SK-N-MC (cell line): ENCODE measurements at regions not wholly inside any gene's neighbourhood (a gene's known extent, or its start where the extent isn't known, plus 50 kb on each side); places are given as distances from the start of the nearest gene placed in this dataset.
A peak's percentile ranks its signal among the peaks of the same experiment; 100 is the strongest.
"Not testable (repeated sequence)": the region's sequence is repeated elsewhere in the genome, so short reads cannot be mapped to it uniquely, and the experiment has no call there.

ENCODE experiments used
- DNase-seq: peaks from one replicate; pipeline ENCODE4 v3.0.0-alpha.2; 2011; ENCODE audit warnings: low read depth, low spot score
- H3K27ac ChIP-seq: fragments of 200-600 bp; sonication (generic); 2 replicates; pipeline ENCODE4 v1.5.1; 2016; ENCODE audit warnings: mixed run types
- H3K36me3 ChIP-seq: fragments of 200-600 bp; sonication (generic); 2 replicates; pipeline ENCODE4 v1.6.1; 2017; ENCODE audit warnings: antibody characterized with exemption, low read length, mixed read lengths; ENCODE audit not compliant: insufficient read depth
- H3K4me3 ChIP-seq: fragments of 200-600 bp; sonication (generic); 2 replicates; pipeline ENCODE4 v1.5.1; 2016
- H3K9ac ChIP-seq: fragments of 200-600 bp; sonication (generic); 2 replicates; pipeline ENCODE4 v1.8.0; 2017; ENCODE audit warnings: mixed run types, mixed read lengths; ENCODE audit not compliant: insufficient read length
- H3K9me3 ChIP-seq: fragments of 200-600 bp; sonication (generic); 2 replicates; pipeline ENCODE4 v1.6.1; 2017; ENCODE audit warnings: low read depth, mild to moderate bottlenecking, antibody characterized with exemption, low read length, moderate library complexity, mixed read lengths

DNA sequence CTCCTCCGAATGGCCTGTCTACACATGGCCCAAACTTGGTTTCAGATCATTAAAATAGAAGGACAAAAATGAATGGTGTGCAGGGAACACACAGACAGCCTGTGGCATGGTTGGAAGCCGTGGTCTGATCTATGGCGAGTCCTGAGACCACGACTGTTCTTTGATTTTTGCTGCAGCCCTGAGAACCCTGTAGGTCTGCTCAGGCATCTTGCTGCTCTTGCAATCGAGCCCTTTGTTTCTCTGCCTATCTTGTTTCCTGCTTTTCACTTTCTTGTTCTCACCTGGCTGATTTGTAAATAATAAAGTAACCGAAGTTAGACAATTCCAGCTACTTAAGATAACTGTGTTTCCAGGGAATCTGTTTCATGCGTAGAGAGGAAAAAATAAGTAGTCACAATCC, 54.1 kb upstream of the NBPF9 start:
- not testable (repeated sequence) for H3K9me3 ChIP-seq, DNase-seq, H3K27ac ChIP-seq, H3K9ac ChIP-seq, H3K36me3 ChIP-seq, H3K4me3 ChIP-seq

DNA sequence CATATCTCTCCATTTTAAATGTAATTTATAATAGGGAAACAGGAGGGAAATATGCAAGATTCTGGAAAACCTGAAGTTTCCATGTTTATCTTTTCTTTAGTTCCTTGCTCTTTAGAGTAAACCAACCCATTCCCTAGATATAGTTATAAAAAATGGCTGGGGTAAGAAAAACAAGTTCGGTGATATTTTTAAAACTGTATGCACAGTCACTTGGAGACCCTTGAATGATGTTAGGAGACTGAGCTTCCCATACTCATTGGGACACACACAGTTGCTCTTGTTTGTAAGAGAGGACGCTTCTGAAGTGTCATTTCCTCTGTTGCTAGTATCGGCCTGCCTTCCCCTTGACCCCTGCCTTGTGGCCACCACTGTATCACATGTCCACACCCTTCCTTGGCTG, 55.0 kb upstream of the NBPF9 start:
- H3K36me3 ChIP-seq, H3K27ac ChIP-seq, H3K4me3 ChIP-seq, H3K9me3 ChIP-seq, H3K9ac ChIP-seq, DNase-seq: not testable (repeated sequence)

DNA sequence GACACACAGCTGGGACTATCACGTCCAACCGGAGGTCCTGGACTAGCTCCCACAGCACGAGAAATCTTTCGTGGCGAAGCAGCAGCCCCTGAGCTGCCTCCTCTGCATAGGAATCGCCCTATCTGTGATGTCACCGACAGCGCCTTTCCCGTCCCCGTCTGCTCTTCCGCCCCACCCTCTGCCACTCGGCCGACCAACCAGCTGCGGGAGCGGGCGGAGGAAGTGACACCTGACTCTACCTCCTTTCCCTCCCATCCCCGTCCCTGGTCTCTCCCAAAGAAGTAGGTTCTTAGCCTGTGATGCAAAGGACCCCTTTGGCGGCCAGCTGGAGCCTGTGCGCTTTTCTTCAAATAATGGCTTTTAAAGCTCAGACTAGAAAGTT, 59.7 kb upstream of the NBPF9 start:
- H3K27ac ChIP-seq, H3K9me3 ChIP-seq, H3K9ac ChIP-seq, H3K36me3 ChIP-seq, DNase-seq, H3K4me3 ChIP-seq: not testable (repeated sequence)

DNA sequence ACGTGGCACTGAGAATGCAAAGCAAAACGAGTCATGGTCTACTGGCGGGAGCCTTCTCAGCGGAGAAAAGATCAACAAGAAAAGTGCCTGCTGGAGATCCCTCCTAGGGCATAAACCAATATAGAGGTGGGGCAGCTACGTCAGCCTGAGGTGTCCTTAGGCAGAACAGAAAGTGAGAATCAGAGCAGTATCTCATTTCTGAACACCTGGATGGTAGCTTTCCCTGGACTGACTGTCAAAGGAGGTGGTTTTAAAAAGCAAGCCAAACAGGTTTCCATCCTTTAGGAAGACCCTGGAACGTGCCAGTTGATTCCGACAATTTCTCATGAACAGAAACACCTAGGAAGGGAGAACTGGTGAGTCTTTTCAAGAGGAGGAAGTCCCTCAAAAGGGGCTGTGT, 71.4 kb upstream of the NBPF9 start:
- H3K27ac ChIP-seq, H3K9ac ChIP-seq, H3K36me3 ChIP-seq, DNase-seq, H3K4me3 ChIP-seq, H3K9me3 ChIP-seq: not testable (repeated sequence)

DNA sequence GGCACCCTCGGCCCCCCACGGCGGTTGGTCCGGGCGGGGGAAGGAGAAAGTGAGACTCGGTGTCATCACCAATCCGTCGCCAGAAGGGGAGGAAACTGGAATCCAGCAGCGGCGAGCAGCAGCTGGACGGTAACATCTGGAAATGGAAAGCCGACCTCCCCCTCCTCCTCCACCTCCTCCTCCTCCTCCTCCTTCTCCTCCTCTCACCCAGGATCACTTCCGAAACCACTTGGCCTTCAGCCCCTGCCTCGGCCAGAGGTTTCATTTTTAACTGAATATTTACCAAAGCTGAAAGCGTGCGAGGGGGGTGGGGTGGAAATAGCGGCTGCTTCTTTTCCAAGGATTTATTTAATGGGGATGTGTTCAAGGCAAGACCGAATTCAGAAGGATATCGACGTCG, 72.5 kb upstream of the NBPF9 start:
- not testable (repeated sequence) for DNase-seq, H3K9ac ChIP-seq, H3K36me3 ChIP-seq, H3K27ac ChIP-seq, H3K9me3 ChIP-seq, H3K4me3 ChIP-seq

DNA sequence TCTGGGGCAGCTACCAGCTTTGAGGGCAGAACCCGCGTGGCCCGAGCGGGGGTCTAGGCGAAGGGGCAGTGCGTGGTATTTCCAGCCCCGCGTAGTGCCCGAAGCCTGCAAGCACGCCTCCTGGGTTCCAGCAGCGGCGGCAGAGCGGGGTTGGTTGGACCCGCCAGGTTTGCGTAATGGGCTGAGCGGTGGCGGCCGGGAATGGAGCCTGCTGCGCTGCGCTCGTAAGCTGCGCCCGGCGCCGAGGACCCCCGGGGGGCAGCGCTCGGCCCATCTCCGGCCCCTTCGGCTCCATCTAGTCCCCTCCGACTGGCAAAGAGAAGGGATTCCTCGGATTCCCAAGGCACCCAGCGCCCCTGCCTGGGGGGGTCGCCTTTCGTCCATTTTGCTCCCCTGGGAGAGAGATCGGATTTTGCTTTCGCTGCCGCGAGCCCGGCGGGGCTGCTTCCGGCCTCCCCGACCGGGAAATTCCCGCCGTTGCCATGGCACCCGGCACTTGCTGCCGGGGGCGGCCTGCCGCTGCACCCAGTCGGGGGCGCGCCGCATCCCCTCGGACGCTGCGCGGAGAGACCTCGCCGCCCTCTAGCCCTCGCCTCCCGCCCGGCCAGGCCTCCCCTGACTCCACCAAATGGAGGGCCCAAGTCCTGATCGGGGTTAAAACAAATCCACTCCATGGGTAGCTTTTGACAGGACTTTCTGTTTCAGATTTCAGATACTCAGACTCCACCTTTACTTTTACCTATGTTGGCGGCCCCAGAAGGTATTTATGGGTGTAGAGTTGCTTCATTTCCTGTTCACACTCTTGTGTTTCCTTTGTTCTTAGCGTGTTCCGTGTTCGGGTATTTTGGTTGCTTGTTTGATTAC, 73.3 kb upstream of the NBPF9 start:
- not testable (repeated sequence) for DNase-seq, H3K9ac ChIP-seq, H3K9me3 ChIP-seq, H3K36me3 ChIP-seq
- peak overlapping the region; percentile 73 for H3K4me3 ChIP-seq
- 0 out of 2 replicates have a peak overlapping the region, but pooled peaks have one; percentile 46 for H3K27ac ChIP-seq

DNA sequence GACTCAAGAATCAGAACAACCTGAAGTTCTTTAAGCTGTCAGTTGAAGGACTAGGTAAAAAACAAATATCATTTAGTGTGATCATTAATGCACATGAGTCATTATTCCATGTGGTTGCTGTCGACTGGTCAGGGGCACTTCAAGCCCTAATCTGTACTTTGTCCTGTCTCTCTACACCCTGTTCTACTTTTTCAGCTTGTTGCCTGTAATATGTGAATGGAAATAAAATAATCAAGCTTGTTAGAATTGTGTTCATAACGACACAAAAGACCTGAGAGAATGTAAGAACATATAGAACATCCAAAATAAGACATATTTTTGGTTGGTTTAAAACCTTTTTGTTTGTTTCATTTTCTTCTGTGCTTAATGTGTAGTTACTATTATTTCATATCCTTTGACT, 87.4 kb upstream of the NBPF9 start:
- H3K9me3 ChIP-seq, H3K27ac ChIP-seq, DNase-seq, H3K9ac ChIP-seq, H3K4me3 ChIP-seq, H3K36me3 ChIP-seq: not testable (repeated sequence)

DNA sequence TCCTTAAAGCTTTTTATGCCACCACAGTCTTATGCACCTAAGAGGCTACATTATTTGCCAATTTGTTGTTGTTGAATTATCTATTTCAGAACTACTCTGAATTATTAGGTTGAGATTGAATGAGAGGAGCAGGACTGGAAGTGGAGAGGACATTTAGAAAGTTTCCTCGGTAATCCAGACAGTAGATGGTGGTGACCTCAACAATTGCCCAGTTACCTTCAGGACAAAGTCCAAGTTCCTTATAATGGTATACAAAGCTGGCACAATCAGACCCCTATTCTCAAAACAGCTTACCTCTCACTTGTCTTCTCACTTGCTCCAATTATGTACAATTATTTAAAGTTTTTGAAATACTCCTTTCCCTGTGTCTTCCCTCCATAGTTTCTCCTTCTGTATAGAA, 93.3 kb upstream of the NBPF9 start:
- not testable (repeated sequence) for H3K36me3 ChIP-seq

DNA sequence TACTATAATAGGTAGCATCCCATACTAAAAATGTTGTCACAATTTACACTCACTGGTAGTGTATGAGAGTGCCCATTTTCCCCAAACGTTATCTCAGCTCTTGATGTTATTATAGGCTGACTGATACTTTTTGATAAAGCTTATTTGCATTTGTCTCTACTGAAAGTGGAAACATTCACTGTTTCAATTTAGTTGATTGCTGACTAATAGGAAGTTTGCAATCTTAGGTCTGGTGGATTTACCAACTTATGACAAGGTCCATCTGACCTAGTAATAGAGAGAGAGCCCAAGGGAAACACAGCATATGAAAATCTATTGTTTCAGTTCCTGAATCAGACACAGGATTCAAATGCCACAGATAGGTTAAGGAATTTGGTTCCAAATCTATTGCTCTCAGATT, 97.2 kb upstream of the NBPF9 start:
- not testable (repeated sequence) for H3K9me3 ChIP-seq, DNase-seq, H3K27ac ChIP-seq, H3K4me3 ChIP-seq, H3K9ac ChIP-seq, H3K36me3 ChIP-seq

More for the DNA sequence above, 93.3 kb upstream of the NBPF9 start:
- H3K9ac ChIP-seq, H3K27ac ChIP-seq, H3K9me3 ChIP-seq, H3K4me3 ChIP-seq, DNase-seq: not testable (repeated sequence)

DNA sequence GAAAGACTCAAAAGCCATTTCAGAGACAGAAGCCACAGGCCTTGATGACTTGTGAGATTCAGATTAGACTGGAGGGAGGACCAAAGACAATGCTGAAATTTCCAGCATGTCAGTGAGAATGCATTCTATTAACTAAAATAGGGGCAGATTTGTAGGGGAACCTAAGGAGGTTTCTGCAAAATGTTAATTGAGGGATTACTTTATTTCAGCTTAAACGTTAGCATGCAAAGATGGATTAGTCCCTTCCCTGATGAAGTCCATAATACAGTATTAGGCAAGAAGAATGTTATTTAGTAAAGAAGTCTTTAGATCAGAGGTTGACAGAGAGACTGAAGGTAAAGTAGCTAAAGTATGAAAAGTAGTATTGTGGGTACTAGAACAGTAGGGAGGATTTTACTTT, 98.9 kb upstream of the NBPF9 start:
- not testable (repeated sequence) for H3K9me3 ChIP-seq, H3K9ac ChIP-seq, H3K36me3 ChIP-seq, H3K27ac ChIP-seq, DNase-seq, H3K4me3 ChIP-seq

DNA sequence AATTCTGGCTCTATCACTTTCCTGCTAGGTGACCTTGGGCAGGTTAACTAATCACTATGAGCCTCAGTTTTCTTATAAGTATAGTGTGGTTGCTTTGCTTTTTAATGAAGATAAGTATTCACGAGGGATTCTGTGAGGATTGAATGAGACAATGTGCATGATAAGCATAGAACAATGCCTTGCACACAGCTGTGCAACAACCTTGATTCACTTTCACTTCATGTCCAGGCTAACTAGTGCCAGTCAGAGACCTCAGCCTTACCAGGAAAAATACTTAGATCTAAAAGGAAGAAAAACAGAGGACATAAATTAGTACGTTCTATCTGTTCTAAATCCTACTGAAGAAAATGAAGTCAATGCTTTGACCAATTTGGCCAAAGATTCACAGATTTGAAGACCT, 101.0 kb upstream of the NBPF9 start:
- not testable (repeated sequence) for DNase-seq, H3K9ac ChIP-seq, H3K4me3 ChIP-seq, H3K36me3 ChIP-seq, H3K27ac ChIP-seq, H3K9me3 ChIP-seq

DNA sequence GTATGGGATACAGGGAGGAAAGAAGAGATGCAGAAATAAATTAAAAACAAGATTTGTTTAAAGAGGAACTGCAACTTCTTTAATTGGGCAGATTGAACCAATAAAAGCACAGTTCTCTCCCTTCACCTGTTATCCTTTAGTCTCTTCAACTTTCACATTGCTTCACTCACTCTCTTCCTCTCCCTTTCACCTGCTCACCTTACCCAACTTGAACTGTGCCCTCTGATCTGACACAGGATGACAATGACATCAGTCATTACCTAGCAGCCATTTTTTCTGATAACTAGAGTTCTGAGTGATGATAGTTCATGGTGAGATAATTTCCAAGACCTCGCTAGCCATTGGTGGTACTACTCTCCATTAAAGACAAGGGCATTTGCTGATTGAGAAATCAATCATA, 105.5 kb upstream of the NBPF9 start:
- H3K36me3 ChIP-seq, H3K9ac ChIP-seq, H3K4me3 ChIP-seq, H3K27ac ChIP-seq, DNase-seq, H3K9me3 ChIP-seq: not testable (repeated sequence)

DNA sequence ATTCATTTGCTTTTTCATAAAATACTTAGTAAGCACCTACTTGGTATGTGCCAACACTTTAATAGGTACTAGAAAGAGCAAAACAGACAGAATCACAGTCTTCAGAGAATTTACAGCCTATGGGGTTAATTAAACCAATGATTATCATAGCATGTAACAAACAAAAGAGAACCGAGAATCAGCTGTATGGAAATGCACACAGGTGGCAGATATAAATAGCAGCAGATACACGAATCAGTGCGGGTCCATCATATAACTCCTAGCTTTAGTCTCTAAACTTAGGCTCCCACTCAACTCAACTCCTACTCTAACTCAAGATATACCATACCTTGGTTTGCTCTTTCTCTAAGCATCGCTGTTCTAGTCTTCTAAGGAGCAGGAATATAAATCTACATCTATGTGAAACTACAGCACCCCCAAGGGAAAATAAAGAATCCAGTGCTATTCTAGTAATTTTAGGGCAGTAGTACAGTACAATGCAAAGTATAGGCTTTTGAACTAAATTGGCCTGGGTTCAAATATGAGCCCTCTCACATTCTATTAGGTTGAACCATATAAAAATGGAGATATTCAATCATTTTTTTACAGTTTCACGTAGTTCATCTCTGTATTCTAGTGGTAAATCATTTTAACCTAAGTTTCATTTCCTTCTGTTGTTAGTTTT, 108.5 kb upstream of the NBPF9 start:
- H3K4me3 ChIP-seq: not testable (repeated sequence)

DNA sequence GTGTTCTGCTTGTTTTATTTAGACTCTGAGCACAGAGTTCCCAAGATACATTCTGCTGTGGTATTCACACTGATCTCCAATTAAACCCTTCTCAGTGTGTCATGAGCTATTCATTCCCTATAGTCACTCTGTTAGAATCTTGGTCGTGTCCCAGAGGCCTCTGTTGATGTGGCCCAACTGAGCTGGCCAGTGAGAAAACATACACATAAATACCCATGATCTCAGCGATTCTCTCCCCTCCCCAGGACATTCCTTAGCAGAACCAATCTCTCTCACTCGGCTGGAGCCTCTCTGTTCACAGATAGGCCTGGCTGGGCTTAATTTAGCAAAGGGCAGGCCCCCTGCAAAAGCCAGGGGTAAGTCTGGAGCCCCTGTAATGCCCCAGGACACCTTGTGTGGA, 109.6 kb upstream of the NBPF9 start:
- H3K27ac ChIP-seq, H3K9me3 ChIP-seq: not testable (repeated sequence)

More for the DNA sequence above, 108.5 kb upstream of the NBPF9 start:
- not testable (repeated sequence) for H3K36me3 ChIP-seq, H3K9me3 ChIP-seq, H3K27ac ChIP-seq, DNase-seq, H3K9ac ChIP-seq

DNA sequence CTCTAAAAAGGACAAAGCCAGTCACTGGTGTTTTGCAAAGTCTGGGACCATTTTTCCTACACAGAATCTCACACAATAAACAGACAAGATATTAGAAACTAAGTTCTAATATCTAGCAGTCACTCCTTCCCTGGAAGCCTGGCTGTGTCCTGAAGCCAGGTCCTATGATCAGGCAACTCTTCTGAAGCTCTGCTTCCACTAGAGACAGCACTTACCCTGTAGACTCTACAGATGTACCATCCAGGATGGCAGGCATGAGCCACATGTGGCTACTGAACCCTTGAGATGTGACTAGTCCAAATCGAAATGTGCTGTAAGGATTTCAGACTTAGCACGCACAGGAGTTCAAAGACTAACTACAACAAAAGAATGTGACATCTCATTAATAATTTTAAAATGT, 110.3 kb upstream of the NBPF9 start:
- not testable (repeated sequence) for H3K27ac ChIP-seq, DNase-seq, H3K4me3 ChIP-seq, H3K9ac ChIP-seq, H3K9me3 ChIP-seq, H3K36me3 ChIP-seq

More for the DNA sequence above, 109.6 kb upstream of the NBPF9 start:
- not testable (repeated sequence) for H3K9ac ChIP-seq, DNase-seq, H3K36me3 ChIP-seq, H3K4me3 ChIP-seq
